ENCODE measurements at regions not wholly inside any gene's neighbourhood (a gene's known extent, or its start where the extent isn't known, plus 50 kb on each side); places are given as distances from the start of the nearest gene placed in this dataset.
A peak's percentile ranks its signal among the peaks of the same experiment; 100 is the strongest.

DNA sequence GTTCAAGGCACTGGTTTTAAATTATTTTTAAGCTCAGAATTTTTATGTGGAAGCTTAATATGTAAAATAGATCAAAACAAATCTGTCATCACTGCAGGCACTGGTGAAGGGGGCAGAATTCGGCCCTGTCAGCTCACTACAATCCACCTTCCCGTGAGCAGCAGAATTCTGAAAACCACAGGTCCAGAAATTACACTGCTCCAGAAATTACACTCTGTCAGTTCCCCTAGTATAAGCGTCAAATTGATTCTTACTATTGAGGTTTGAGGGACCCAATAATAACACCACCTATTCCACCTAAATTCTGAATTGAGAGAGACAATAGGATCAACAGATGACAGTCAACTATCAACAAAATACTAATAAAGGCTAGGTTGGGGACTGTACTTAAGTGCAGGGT, 245.5 kb downstream of the PHLDA1 start:
- H3K9me3 ChIP-seq = no peaks in the 10 kb centered on the region
- TF ChIP-seq, protein P1, sequence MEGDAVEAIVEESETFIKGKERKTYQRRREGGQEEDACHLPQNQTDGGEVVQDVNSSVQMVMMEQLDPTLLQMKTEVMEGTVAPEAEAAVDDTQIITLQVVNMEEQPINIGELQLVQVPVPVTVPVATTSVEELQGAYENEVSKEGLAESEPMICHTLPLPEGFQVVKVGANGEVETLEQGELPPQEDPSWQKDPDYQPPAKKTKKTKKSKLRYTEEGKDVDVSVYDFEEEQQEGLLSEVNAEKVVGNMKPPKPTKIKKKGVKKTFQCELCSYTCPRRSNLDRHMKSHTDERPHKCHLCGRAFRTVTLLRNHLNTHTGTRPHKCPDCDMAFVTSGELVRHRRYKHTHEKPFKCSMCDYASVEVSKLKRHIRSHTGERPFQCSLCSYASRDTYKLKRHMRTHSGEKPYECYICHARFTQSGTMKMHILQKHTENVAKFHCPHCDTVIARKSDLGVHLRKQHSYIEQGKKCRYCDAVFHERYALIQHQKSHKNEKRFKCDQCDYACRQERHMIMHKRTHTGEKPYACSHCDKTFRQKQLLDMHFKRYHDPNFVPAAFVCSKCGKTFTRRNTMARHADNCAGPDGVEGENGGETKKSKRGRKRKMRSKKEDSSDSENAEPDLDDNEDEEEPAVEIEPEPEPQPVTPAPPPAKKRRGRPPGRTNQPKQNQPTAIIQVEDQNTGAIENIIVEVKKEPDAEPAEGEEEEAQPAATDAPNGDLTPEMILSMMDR (IDR thresholded peaks at IDR 0.05) = no peak
- no peak for TF ChIP-seq POLR2A (IDR thresholded peaks at IDR 0.05)
- DNase-seq = no peak
- H3K27ac ChIP-seq = no peak overlapping the region
- no peaks in the 10 kb centered on the region for H3K36me3 ChIP-seq
- peaks cover 33 to 42% of the 10 kb centered on the region in 2 donors for H3K4me1 ChIP-seq
- H3K4me3 ChIP-seq (replicated peaks in 1 of 3) = no peak overlapping the region
- intact Hi-C loops (cut with DNase I) = no loop called here
- 93 to 96% methylated on average over 3 of the region's 3 CpGs for WGBS, 2 donors
- no peaks in the 10 kb centered on the region for H3K27me3 ChIP-seq

DNA sequence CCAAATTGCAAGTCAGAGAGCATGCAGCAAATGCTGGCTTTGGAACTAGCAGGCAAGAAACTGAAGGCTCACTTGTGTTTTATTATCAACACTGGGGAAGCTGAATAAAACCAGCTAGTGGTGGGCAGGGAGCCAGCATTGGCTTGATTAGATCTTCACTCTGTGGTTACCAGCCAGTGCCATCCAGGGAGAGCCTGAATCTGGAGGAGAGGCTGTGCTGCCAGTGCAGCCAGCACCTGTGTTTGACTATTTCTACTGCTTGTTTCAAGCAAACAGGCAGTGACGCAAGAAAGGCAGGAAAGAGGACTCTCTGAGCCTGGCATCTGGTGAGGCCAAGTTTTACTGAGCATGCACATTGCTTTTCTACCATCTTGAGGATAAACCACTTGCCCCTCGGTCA, 247.0 kb downstream of the PHLDA1 start:
- intact Hi-C loops (cut with DNase I) = no loop called here
- H3K4me3 ChIP-seq (replicated peaks in 1 of 3) = no peak overlapping the region
- no peaks in the 10 kb centered on the region for H3K9me3 ChIP-seq
- H3K27me3 ChIP-seq = no peaks in the 10 kb centered on the region
- H3K4me1 ChIP-seq = peaks cover 45 to 57% of the 10 kb centered on the region in 2 donors
- WGBS, 2 donors = 27 to 36% methylated on average over 2 of the region's 2 CpGs
- TF ChIP-seq, protein P1 (IDR thresholded peaks at IDR 0.05) = no peak
- peak overlapping the region; percentile 80 to 88 (median 82) for H3K27ac ChIP-seq
- DNase-seq = peak; percentile 97 to 98
- no peaks in the 10 kb centered on the region for H3K36me3 ChIP-seq

DNA sequence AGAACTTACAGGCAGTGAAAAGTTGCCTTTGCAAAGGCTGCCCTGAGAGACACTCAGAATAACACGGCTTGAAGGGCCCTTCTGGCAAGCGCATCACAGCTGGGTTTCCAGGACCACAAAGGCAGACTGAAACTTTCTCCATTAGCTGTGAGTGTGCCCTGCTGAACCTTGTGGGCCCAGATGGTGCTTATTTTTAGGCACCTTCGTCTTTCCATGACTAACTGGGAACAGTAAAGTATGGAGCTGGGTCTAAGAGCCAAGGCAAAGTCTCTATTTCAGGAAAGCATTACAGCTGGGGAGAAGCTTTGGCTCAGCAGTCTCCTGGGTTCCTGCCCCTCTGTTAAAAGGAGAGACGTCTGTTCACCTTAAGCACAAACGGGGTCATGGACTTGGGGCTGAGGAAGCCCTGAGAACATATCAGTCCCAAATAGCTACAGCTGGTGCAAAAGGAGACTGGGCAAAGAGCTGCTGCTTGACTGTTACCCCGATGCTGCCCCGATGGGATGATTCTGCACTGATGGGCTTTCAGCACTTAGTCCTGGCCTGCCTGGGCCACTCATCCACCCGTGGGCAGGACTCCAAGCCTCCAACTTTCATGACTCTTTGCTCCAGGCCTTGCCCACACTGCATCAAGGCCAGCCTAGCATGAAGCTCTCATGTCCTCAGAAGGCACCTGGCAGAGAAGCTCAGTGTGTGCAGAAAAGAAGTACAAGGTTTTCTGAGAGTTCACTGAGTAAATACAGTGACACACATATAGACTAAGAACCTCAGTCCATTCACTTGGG, 248.3 kb downstream of the PHLDA1 start:
- TF ChIP-seq POLR2A (IDR thresholded peaks at IDR 0.05) = no peak
- TF ChIP-seq, protein P1 (IDR thresholded peaks at IDR 0.05) = no peak
- peak overlapping the region; percentile 80 to 88 (median 82) for H3K27ac ChIP-seq
- H3K36me3 ChIP-seq = no peaks in the 10 kb centered on the region
- intact Hi-C loops (cut with DNase I) = no loop called here
- H3K27me3 ChIP-seq = no peaks in the 10 kb centered on the region
- 39 to 44% methylated on average over 8 of the region's 8 CpGs for WGBS, 2 donors
- no peaks in the 10 kb centered on the region for H3K9me3 ChIP-seq
- H3K4me1 ChIP-seq = peaks cover 47 to 58% of the 10 kb centered on the region in 2 donors
- DNase-seq = peak; percentile 88 to 89
- H3K4me3 ChIP-seq (replicated peaks in 1 of 3) = no peak overlapping the region

DNA sequence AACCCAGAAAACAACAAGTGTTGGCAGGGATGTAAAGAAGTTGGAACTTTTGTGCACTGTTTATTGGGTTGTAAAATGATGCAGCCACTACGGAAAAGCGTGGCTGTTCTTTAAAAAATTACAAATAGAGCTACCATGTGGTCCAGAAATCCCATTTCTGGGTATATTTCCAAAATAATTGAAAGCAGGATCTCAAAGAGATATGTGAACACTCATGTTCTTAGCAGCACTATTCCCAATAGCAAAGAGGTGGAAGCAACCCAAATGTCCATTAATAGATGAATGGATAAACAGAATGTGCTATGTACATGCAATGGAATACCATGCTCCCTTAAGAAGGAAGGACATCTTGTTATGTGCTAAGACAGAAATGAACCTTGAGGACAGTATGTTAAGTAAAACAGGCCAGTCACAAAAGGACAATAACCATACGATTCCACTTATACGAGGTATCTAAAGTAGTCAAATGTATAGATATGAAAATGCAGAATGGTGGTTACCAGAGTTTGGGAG, 249.5 kb downstream of the PHLDA1 start:
- peak overlapping the region; percentile 80 to 88 (median 82) for H3K27ac ChIP-seq
- peaks cover 47 to 60% of the 10 kb centered on the region in 2 donors for H3K4me1 ChIP-seq
- no peaks in the 10 kb centered on the region for H3K9me3 ChIP-seq
- no peak overlapping the region for H3K4me3 ChIP-seq (replicated peaks in 1 of 3)
- TF ChIP-seq, protein P1 (IDR thresholded peaks at IDR 0.05) = no peak
- no peaks in the 10 kb centered on the region for H3K36me3 ChIP-seq
- intact Hi-C loops (cut with DNase I) = no loop called here
- H3K27me3 ChIP-seq = no peaks in the 10 kb centered on the region
- WGBS, 2 donors = 76 to 91% methylated on average over 4 of the region's 4 CpGs
- DNase-seq = no peak

DNA sequence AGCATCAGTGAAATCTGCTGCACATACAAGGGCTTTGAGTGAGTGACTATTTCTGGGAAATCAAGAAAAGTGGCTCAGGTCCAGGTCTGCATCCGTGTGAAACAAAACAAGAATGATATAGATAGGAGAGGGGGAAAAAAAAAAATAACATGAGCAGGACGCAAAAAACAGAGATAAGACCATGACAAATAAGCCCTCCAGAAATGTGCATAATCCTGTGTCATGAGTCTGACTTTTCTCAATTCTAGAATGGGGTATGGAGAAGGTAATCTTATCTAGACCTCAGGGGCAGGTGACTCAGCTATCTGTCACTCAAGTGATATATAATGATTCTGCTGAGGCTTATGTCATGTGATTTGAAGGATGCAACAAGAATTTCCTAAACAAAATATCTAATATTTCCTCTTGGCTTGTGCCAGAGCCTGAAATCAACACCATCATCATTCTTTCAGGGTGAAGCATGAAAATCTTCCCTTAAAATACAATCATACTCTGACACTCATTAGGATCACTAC, 250.0 kb downstream of the PHLDA1 start:
- intact Hi-C loops (cut with DNase I) = no loop called here

More for the DNA sequence above, 250.0 kb downstream of the PHLDA1 start:
- WGBS, 2 donors = 9 to 22% methylated on average over 2 of the region's 2 CpGs
- peaks cover 47 to 66% of the 10 kb centered on the region in 2 donors for H3K4me1 ChIP-seq
- H3K4me3 ChIP-seq (replicated peaks in 1 of 3) = no peak overlapping the region
- no peaks in the 10 kb centered on the region for H3K27me3 ChIP-seq
- peak overlapping the region; percentile 31 to 88 (median 82) for H3K27ac ChIP-seq
- TF ChIP-seq, protein P1 (IDR thresholded peaks at IDR 0.05) = no peak
- no peak for TF ChIP-seq POLR2A (IDR thresholded peaks at IDR 0.05)
- no peaks in the 10 kb centered on the region for H3K9me3 ChIP-seq
- peak; percentile 41 to 51 for DNase-seq
- H3K36me3 ChIP-seq = no peaks in the 10 kb centered on the region

All from thyroid gland (tissue), 4 donors.